ENCODE measurements at regions not wholly inside any gene's neighbourhood (a gene's known extent, or its start where the extent isn't known, plus 50 kb on each side); places are given as distances from the start of the nearest gene placed in this dataset.
"Not testable (repeated sequence)": the region's sequence is repeated elsewhere in the genome, so short reads cannot be mapped to it uniquely, and the experiment has no call there.

- no peak for TF ChIP-seq CEBPB (IDR thresholded peaks at IDR 0.05; ENCODE audit: low read depth, low read length)
- no peak for TF ChIP-seq SUZ12 (IDR thresholded peaks at IDR 0.05; ENCODE audit: low read length)
- no peak for TF ChIP-seq TEAD4 (IDR thresholded peaks at IDR 0.05; ENCODE audit: low read depth, low read length)
- TF ChIP-seq NANOG (IDR thresholded peaks at IDR 0.05; ENCODE audit: insufficient read depth, low read depth, low read length, poor library complexity, severe bottlenecking), result no peak
Measured at GRCh38 chr10:44278837-44279324, 106.0 kb downstream of the CXCL12 start (continued).

GRCh38 chr10:44268435-44268948 is 116.4 kb downstream of the CXCL12 start:
- H2AK5ac ChIP-seq (ENCODE audit: low read depth, low read length); H3K4me1 ChIP-seq (replicated peaks in 1 of 4; ENCODE audit: control insufficient read depth in 3 of 4, insufficient read depth in 4 of 4, low read length in 3 of 4); H3K27me3 ChIP-seq (replicated peaks in 1 of 4; ENCODE audit: control insufficient read depth in 3 of 4, extremely low read depth in 1 of 4, insufficient read depth in 3 of 4, low read length in 3 of 4); H4K20me1 ChIP-seq (replicated peaks in 1 of 2; ENCODE audit: control insufficient read depth in 1 of 2, insufficient read depth in 2 of 2, low read length in 2 of 2); H2BK12ac ChIP-seq (ENCODE audit: low read depth, low read length); H3K9ac ChIP-seq (replicated peaks in 1 of 4; ENCODE audit: extremely low read depth in 1 of 4, low read depth in 3 of 4, low read length in 3 of 4); H4K91ac ChIP-seq (replicated peaks; ENCODE audit: insufficient read length, low read length); H3K23me2 ChIP-seq (ENCODE audit: low read depth, low read length); H4K8ac ChIP-seq (ENCODE audit: extremely low read depth, insufficient read depth, low read length); H2BK120ac ChIP-seq (replicated peaks; ENCODE audit: low read depth, low read length); H3K14ac ChIP-seq (ENCODE audit: insufficient read length); H3K18ac ChIP-seq (ENCODE audit: extremely low read depth, low read length); H3K36me3 ChIP-seq (ENCODE audit: control insufficient read depth in 2 of 4, insufficient read depth in 4 of 4, low read length in 3 of 4); H2BK5ac ChIP-seq (ENCODE audit: low read depth, low read length); H3K79me2 ChIP-seq (ENCODE audit: control insufficient read depth in 1 of 2, insufficient read depth in 2 of 2, low read length in 2 of 2); H4K5ac ChIP-seq (ENCODE audit: insufficient read length, low read depth, low read length); H3K56ac ChIP-seq (replicated peaks; ENCODE audit: insufficient read length, low read depth, low read length); H3K27ac ChIP-seq (ENCODE audit: low read depth, low read length); H2BK15ac ChIP-seq (ENCODE audit: low read length); H3K4ac ChIP-seq (replicated peaks; ENCODE audit: insufficient read length, low read depth, low read length); H3K23ac ChIP-seq (ENCODE audit: insufficient read length); POLR2A ChIA-PET (ENCODE audit: partially characterized antibody); H2AFZ ChIP-seq (ENCODE audit: low read length); H3K4me2 ChIP-seq (ENCODE audit: insufficient read depth in 1 of 2, low read depth in 2 of 2, low read length in 2 of 2); H3K4me3 ChIP-seq (ENCODE audit: extremely low read depth in 1 of 4, insufficient read depth in 2 of 4, low read depth in 3 of 4, low read length in 4 of 4); FAIRE-seq; DNase-seq (ENCODE audit: low read depth in 1 of 2, low spot score in 2 of 2); H3K79me1 ChIP-seq (ENCODE audit: low read depth, low read length); H2BK20ac ChIP-seq (ENCODE audit: low read length): not testable (repeated sequence)
- H3K9me3 ChIP-seq (ENCODE audit: insufficient read depth in 2 of 2, low read depth in 1 of 2, low read length in 1 of 2), result peaks cover 0 to 22% of the 10 kb centered on the region in 2 experiments; a peak in 2 of 4 replicates
- CTCF ChIA-PET (ENCODE audit: partially characterized antibody), result interaction anchor here (1.0 kb wide), 1 partner anchor 43 kb away, joined by 4 read pairs; no protein-coding TSS in a partner anchor
- 91% methylated on average over 10 of the region's 16 CpGs; no CpG with 5 or more reads in 1 of the 2 experiments for WGBS, 2 experiments (ENCODE audit: extremely low coverage in 1 of 2, insufficient coverage in 1 of 2, insufficient read length in 1 of 2, insufficient replicate concordance in 2 of 2, low coverage in 1 of 2, low lambda C conversion rate in 2 of 2, missing lambda C conversion rate in 1 of 2)

Measured in H1 (cell line).